CD4-positive, alpha-beta T cell (primary cell): ENCODE measurements at regions not wholly inside any gene's neighbourhood (a gene's known extent, or its start where the extent isn't known, plus 50 kb on each side); places are given as distances from the start of the nearest gene placed in this dataset.
"Not testable (repeated sequence)": the region's sequence is repeated elsewhere in the genome, so short reads cannot be mapped to it uniquely, and the experiment has no call there.

Experiments
- ATAC-seq: fragments of 200-7000 bp; cut with Tn5 transposase; one replicate; pipeline ENCODE4 v1.10.0; 2022; ENCODE audit warnings: mild to moderate bottlenecking; ENCODE audit not compliant: poor library complexity
- CTCF ChIA-PET: fragments of 350-600 bp; sonication (Branson Sonifier 250); formaldehyde crosslinking; loops from one replicate; lab custom pipeline; 2021; ENCODE audit warnings: antibody characterized with exemption, inconsistent platforms; lab: Charles Lee
- POLR2A ChIA-PET: fragments of 350-600 bp; sonication (Branson Sonifier 250); formaldehyde crosslinking; loops from one replicate; lab custom pipeline; 2021; ENCODE audit warnings: antibody characterized with exemption, inconsistent platforms; lab: Charles Lee
- DNase-seq, 14 experiments: peaks; one replicate each; pipeline ENCODE4 v3.0.0-alpha.2; 2013 to 2020; ENCODE audit warnings: mixed read lengths in 2 of 14
- H3K27ac ChIP-seq, 2 donors: one replicate each; pipeline versions ENCODE4 v1.5.1 to v1.7.0; 2013; ENCODE audit warnings: low read length in 2 of 2, low read depth in 1 of 2, mild to moderate bottlenecking in 1 of 2
- H3K27me3 ChIP-seq, 2 experiments: 1 replicate in 1 of 2; 2 replicates in 1 of 2; pipeline versions ENCODE4 v1.6.1 to v1.7.0; 2013; ENCODE audit warnings: low read length in 2 of 2, control low read depth in 1 of 2, mild to moderate bottlenecking in 1 of 2, moderate library complexity in 1 of 2; ENCODE audit not compliant: insufficient read depth in 2 of 2, control insufficient read depth in 1 of 2
- H3K36me3 ChIP-seq: one replicate; pipeline ENCODE4 v1.6.1; 2013; ENCODE audit warnings: low read length, control low read depth; ENCODE audit not compliant: insufficient read depth
- H3K4me1 ChIP-seq: one replicate; pipeline ENCODE4 v1.6.1; 2013; ENCODE audit warnings: low read length, control low read depth; ENCODE audit not compliant: insufficient read depth
- H3K4me3 ChIP-seq: one replicate; pipeline ENCODE4 v1.5.1; 2013; ENCODE audit warnings: mild to moderate bottlenecking, low read length, moderate library complexity
- H3K9me3 ChIP-seq, 2 experiments: 1 replicate in 1 of 2; 2 replicates in 1 of 2; pipeline versions ENCODE4 v1.6.1 to v1.7.0; 2013; ENCODE audit warnings: low read length in 2 of 2, mild to moderate bottlenecking in 2 of 2, control low read depth in 1 of 2, moderate library complexity in 1 of 2; ENCODE audit not compliant: control insufficient read depth in 1 of 2, insufficient read depth in 1 of 2
- H3K27ac Mint-ChIP-seq: one replicate; pipeline ENCODE4 v1.8.0; 2020; ENCODE audit warnings: mixed read lengths
- H3K27me3 Mint-ChIP-seq: one replicate; pipeline ENCODE4 v1.8.0; 2021; ENCODE audit warnings: mixed read lengths
- H3K36me3 Mint-ChIP-seq: one replicate; pipeline ENCODE4 v1.8.0; 2021; ENCODE audit warnings: low read depth, mixed read lengths
- H3K4me1 Mint-ChIP-seq: one replicate; pipeline ENCODE4 v1.8.0; 2021; ENCODE audit warnings: low read depth, mixed read lengths
- H3K4me3 Mint-ChIP-seq: one replicate; pipeline ENCODE4 v1.8.0; 2020; ENCODE audit warnings: mild to moderate bottlenecking, mixed read lengths
- H3K9me3 Mint-ChIP-seq: one replicate; pipeline ENCODE4 v1.8.0; 2020; ENCODE audit warnings: mixed read lengths
- intact Hi-C, 2 experiments: fragments of 100-400 bp; cut with DNase I in 1 of 2; cut with micrococcal nuclease in 1 of 2; formaldehyde crosslinking; loops; one replicate each; pipeline versions ENCODE4 v1.15.1 to v1.9.0; 2023 to 2025; cut with DNase I, micrococcal nuclease
- TF ChIP-seq, protein P1 (sequence below): fragments of 200-600 bp; IDR thresholded peaks from one replicate; pipeline ENCODE4 v1.8.0; 2022; ENCODE audit warnings: antibody characterized with exemption, mild to moderate bottlenecking

DNA sequence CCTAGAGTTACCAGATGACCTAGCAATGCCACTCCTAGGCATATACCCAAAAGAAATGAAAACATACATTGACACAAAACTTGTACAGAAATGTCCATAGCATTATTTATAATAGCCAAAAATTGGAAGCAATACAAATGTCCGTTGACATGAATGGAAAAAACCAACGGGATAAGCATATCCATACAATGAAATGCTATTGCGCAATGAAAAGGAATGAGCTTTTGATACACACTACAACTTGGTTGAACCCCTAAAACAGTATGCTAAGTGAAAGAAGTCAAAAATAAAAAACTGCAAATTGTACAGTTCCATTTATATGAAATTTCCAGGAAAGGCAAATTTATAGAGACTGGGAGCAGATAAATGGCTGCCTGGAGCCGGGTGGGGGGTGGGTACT is 90.6 kb upstream of the G2E3 start:
- Histone ChIP-seq H3K4me1 (no peaks in the 10 kb centered on the region), H3K27ac (no peak overlapping the region), H3K9me3 (no peaks in the 10 kb centered on the region), H3K36me3 (no peaks in the 10 kb centered on the region), H3K4me3 (no peak overlapping the region), H3K27me3 (peaks cover 0 to 6% of the 10 kb centered on the region in 2 experiments)
- no peaks in the 10 kb centered on the region for H3K9me3 Mint-ChIP-seq
- H3K4me3 Mint-ChIP-seq: no peak overlapping the region
- TF ChIP-seq, protein P1, sequence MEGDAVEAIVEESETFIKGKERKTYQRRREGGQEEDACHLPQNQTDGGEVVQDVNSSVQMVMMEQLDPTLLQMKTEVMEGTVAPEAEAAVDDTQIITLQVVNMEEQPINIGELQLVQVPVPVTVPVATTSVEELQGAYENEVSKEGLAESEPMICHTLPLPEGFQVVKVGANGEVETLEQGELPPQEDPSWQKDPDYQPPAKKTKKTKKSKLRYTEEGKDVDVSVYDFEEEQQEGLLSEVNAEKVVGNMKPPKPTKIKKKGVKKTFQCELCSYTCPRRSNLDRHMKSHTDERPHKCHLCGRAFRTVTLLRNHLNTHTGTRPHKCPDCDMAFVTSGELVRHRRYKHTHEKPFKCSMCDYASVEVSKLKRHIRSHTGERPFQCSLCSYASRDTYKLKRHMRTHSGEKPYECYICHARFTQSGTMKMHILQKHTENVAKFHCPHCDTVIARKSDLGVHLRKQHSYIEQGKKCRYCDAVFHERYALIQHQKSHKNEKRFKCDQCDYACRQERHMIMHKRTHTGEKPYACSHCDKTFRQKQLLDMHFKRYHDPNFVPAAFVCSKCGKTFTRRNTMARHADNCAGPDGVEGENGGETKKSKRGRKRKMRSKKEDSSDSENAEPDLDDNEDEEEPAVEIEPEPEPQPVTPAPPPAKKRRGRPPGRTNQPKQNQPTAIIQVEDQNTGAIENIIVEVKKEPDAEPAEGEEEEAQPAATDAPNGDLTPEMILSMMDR: no peak
- no peak overlapping the region for H3K27ac Mint-ChIP-seq
- intact Hi-C loops: no loop called here
- peaks cover 31% of the 10 kb centered on the region for H3K27me3 Mint-ChIP-seq
- ChIA-PET POLR2A (no interaction called here), CTCF (no interaction called here)
- no peaks in the 10 kb centered on the region for H3K36me3 Mint-ChIP-seq
- H3K4me1 Mint-ChIP-seq: no peaks in the 10 kb centered on the region
- DNase-seq (no peak), ATAC-seq (no peak)

DNA sequence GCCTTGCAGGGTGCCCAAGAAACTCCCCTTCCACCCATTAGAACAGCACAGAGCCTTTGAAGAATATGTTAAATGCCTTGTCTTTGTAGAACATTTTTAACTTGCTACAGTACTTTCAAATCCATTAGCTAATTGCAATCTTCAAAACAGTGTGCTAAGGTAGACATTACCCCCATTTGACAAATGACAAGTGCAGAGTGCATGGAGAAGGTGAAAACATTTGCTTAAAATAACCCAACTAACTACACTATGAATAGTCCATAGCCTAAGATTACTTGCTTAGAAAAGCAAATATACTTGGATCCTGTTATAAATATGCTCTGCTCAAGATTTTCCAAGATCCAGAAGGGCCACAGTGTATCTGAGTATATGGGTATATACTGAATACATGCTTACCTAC is 87.0 kb upstream of the G2E3 start:
- ChIA-PET CTCF (no interaction called here), POLR2A (no interaction called here)

DNA sequence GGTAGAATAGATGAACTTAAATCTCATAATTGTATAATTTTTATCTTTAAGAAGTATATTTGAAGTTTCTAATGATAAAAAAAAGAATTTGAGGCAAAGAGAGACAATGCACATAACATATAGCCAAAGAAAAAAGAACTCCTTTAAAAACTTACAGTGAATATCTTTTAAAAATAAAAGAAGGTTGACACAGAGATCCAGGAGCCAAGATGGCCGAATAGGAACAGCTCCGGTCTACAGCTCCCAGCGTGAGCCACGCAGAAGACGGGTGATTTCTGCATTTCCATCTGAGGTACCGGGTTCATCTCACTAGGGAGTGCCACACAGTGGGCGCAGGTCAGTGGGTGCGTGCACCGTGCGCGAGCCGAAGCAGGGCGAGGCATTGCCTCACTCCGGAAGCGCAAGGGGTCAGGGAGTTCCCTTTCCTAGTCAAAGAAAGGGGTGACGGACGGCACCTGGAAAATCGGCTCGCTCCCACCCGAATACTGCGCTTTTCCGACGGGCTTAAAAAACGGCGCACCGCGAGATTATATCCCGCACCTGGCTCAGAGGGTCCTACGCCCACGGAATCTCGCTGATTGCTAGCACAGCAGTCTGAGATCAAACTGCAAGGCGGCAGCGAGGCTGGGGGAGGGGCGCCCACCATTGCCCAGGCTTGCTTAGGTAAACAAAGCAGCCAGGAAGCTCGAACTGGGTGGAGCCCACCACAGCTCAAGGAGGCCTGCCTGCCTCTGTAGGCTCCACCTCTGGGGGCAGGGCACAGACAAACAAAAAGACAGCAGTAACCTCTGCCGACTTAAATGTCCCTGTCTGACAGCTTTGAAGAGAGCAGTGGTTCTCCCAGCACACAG is 84.9 kb upstream of the G2E3 start:
- H3K36me3 ChIP-seq, H3K27me3 ChIP-seq, H3K4me3 Mint-ChIP-seq, H3K27ac Mint-ChIP-seq, H3K4me1 ChIP-seq, H3K9me3 Mint-ChIP-seq, POLR2A ChIA-PET, H3K9me3 ChIP-seq, H3K4me1 Mint-ChIP-seq, ATAC-seq, DNase-seq, H3K27ac ChIP-seq, CTCF ChIA-PET, H3K4me3 ChIP-seq, H3K36me3 Mint-ChIP-seq, intact Hi-C loops: not testable (repeated sequence)
- peaks cover 16% of the 10 kb centered on the region for H3K27me3 Mint-ChIP-seq

More for the DNA sequence above, 87.0 kb upstream of the G2E3 start:
- Histone ChIP-seq H3K4me1 (no peaks in the 10 kb centered on the region), H3K4me3 (no peak overlapping the region), H3K27me3 (no peaks in the 10 kb centered on the region), H3K27ac (no peak overlapping the region), H3K9me3 (no peaks in the 10 kb centered on the region), H3K36me3 (no peaks in the 10 kb centered on the region)
- no peak for DNase-seq
- H3K9me3 Mint-ChIP-seq: no peaks in the 10 kb centered on the region
- no peak for ATAC-seq
- H3K27me3 Mint-ChIP-seq: peaks cover 16% of the 10 kb centered on the region
- intact Hi-C loops: no loop called here
- H3K36me3 Mint-ChIP-seq: no peaks in the 10 kb centered on the region
- no peak overlapping the region for H3K27ac Mint-ChIP-seq
- H3K4me3 Mint-ChIP-seq: no peak overlapping the region
- TF ChIP-seq, protein P1: no peak
- no peaks in the 10 kb centered on the region for H3K4me1 Mint-ChIP-seq

DNA sequence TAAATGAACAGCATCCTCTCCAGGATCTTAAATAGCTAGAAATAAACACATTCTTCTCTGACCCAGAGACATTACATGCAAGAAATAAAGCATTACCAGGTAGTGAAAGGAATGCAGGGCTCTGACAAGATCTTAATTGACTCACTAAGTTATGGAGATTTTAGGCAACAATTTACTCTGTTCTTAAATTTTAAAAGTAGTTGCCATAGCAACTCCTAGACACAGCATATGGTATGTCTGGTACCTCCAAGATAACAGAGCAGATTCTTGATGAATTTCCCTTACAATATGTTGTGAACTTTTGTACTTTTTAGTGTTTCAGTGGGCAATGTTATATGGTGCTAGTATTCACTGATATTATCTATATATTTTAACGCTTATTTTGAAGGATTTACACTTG is 76.7 kb upstream of the G2E3 start:
- H3K4me3 Mint-ChIP-seq: no peak overlapping the region
- Histone ChIP-seq H3K36me3 (no peaks in the 10 kb centered on the region), H3K4me1 (no peaks in the 10 kb centered on the region), H3K27me3 (peaks cover 0 to 4% of the 10 kb centered on the region in 2 experiments), H3K9me3 (no peaks in the 10 kb centered on the region), H3K4me3 (no peak overlapping the region), H3K27ac (no peak overlapping the region)
- ChIA-PET CTCF (no interaction called here), POLR2A (no interaction called here)
- DNase-seq (no peak), ATAC-seq (no peak)
- intact Hi-C loops: no loop called here
- TF ChIP-seq, protein P1: no peak
- no peaks in the 10 kb centered on the region for H3K36me3 Mint-ChIP-seq
- no peaks in the 10 kb centered on the region for H3K9me3 Mint-ChIP-seq
- H3K4me1 Mint-ChIP-seq: no peaks in the 10 kb centered on the region
- peaks cover 9% of the 10 kb centered on the region for H3K27me3 Mint-ChIP-seq
- H3K27ac Mint-ChIP-seq: no peak overlapping the region
